GM12873 (cell line): ENCODE measurements at regions not wholly inside any gene's neighbourhood (a gene's known extent, or its start where the extent isn't known, plus 50 kb on each side); places are given as distances from the start of the nearest gene placed in this dataset.

Experiments used
- TF ChIP-seq, protein P1 (sequence below): IDR thresholded peaks from 2 replicates; pipeline ENCODE4 v1.5.1; 2012; ENCODE audit warnings: low read depth, mild to moderate bottlenecking, moderate library complexity, low read length, control low read depth; ENCODE audit not compliant: insufficient read depth; ENCODE audit errors: missing control alignments

DNA sequence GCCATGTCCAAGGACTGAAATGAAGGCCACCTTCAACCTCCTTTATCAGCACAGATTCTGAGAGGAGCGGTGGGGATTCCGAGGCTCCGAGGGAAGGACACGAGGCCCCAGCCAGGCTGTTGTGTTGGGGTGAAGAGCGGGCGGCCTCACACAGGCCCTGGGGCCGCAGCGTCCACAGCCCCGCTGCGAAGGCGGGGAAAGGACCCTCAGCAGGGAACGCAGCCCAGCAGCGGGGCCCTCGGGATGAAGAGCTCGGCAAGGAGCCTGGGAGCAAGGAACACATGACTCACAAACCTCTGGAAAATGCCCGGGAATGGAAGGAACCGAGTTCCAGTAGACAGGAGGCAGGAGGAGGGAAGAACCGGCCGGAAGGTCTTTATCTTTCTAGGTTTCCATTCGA is 227.2 kb downstream of the BRD1 start:
- TF ChIP-seq, protein P1, sequence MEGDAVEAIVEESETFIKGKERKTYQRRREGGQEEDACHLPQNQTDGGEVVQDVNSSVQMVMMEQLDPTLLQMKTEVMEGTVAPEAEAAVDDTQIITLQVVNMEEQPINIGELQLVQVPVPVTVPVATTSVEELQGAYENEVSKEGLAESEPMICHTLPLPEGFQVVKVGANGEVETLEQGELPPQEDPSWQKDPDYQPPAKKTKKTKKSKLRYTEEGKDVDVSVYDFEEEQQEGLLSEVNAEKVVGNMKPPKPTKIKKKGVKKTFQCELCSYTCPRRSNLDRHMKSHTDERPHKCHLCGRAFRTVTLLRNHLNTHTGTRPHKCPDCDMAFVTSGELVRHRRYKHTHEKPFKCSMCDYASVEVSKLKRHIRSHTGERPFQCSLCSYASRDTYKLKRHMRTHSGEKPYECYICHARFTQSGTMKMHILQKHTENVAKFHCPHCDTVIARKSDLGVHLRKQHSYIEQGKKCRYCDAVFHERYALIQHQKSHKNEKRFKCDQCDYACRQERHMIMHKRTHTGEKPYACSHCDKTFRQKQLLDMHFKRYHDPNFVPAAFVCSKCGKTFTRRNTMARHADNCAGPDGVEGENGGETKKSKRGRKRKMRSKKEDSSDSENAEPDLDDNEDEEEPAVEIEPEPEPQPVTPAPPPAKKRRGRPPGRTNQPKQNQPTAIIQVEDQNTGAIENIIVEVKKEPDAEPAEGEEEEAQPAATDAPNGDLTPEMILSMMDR, result no peak

DNA sequence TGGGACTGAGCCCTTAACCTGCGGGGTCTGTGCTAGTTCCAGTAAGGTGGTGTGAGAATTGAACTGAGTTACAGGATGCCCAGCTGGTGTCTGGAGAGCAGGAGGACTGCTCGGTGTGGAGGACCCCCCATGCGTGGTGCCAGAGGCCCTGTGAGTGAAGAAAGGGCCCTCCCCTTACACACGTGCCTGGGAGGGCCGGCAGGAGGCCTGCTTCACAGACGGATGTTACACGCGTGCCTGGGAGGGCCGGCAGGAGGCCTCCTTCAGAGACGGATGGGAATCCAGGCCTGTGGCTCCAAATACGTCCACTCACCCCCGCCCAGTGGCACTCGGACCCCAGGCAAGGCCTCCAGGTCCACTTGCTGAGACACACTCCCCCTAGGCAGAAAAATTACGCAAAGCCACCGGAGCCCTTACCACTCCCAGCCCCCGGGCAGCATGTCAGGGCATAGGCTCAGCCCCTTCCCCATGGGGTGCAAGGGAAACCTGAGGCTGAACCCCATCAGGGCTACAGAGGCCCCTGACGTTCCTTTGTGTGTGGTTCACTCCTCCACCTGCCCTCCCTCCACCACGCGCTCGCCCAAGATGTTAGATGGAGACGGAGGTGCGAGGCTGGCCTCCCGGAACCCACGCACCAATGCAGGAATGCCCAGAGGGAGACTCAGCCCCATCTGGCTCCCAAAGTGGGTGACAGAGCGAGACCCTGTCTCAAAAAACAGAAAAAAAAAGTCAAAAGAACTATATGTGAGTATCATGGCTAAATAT is 227.8 kb downstream of the BRD1 start:
- TF ChIP-seq, protein P1, result no peak

DNA sequence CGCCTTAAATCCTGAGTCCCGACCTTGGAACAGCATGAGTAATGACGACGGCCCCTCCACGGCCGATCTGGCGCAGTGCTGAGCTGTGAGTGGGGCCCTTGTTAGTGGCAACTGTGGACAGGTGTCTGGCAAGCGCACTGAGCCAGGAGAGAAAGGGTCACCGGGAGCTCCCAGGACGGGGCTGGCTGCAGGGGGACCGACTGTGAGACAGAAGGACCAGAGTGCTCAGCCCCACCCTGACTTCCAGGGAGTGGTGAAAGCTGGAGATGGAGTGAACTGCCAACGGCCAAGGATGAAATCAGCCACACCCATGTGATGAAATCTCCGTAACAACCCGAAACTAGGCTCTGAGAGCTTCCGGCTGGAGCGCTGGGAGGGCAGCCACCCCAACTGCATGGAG is 228.6 kb downstream of the BRD1 start:
- TF ChIP-seq, protein P1, result no peak

DNA sequence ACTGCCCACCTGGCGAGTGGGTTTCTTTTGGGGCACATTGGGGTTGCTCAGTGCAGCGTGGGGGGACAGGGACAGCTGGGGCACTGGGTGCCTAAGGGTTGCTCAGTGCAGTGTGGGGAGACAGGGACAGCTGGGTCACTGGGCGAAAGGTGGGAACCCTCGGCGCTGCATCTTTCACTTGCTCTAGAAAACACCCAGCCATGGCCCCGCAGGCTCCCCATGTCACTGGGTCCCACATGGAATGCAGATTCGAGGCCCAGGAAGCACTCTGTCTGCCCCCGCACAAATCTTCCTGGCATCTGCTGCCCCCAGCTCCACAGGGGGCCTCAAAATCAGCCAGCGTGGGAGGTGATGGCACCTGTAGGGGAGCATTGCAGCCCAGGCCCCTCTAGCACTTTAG is 229.3 kb downstream of the BRD1 start:
- TF ChIP-seq, protein P1, result no peak

DNA sequence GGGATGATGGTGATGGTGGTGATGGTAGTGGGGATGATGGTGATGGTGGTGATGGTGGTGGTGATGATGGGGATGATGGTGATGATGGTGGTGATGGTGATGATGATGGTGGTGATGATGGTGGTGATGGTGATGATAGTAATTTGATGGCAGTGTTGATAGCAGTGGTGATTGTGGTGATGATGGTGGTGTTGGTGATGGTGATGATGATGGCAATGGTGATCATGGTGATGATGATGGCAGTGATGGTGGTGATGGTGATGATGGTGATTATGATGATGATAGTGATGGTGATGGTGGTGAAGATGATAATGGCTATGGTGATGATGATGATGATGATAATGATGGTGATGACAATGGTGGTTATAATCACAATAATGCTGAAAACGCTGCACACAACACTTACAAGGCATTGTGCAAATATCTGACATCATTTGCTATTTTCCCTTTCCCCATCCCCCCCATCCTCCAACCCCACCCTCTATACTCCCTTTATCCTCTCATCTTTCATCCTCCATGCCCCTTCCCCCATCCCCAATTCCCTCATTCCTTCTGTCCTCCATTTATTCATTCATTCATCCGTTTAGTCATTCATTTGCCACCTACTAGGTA is 230.1 kb downstream of the BRD1 start:
- TF ChIP-seq, protein P1, result no peak

DNA sequence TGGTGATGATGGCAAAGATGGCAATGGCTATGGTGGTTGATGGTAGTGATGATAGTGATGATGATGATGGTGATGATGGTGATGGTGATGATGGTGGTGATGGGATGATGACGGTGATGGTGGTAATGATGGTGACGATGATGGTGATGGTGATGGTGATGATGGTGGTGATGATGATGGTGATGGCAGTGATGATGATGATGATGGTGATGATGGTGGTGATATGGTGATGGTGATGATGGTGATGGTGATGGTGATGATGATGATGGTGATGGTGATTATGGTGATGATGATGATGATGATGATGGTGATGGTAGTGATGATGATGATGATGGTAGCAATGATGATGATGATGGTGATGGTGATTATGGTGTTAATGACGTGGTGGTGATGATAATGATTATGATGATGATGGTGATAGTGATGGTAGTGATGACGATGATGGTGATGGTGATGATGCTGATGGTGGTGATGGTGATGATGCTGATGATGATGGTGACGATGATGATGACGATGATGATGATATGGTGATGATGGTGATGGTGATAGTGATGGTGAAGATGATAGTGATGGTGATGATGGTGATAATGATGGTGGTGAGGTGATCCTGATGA is 232.1 kb downstream of the BRD1 start:
- TF ChIP-seq, protein P1, result no peak

DNA sequence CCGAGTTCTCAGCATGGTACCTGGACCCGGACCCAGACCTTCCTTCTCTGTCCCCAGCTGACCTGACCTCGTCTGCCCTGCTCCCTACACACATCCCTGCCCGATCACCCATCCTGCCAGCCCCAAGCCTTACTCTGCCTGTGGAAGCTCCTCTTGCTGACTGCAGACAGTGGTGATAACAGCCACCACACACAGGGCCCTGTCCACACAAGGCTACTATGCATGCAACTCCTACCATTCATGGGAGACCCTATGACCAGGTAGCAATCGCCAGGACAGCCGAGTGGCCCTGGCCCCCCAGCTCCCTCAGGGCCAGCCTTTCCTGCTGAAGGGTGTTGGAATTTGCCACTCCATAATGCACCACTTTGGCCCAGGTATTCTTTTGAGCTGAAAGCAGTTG is 233.6 kb downstream of the BRD1 start:
- TF ChIP-seq, protein P1, result no peak
